CD14-positive monocyte (primary cell): ENCODE measurements at regions not wholly inside any gene's neighbourhood (a gene's known extent, or its start where the extent isn't known, plus 50 kb on each side); places are given as distances from the start of the nearest gene placed in this dataset.

Experiments used
- DNase-seq, 3 donors: peaks; one replicate each; pipeline ENCODE4 v3.0.0-alpha.2; 2011 to 2022
- H2AFZ ChIP-seq: 2 replicates; pipeline ENCODE4 v1.6.0; 2012; ENCODE audit warnings: mild to moderate bottlenecking, low read depth, low read length, inconsistent platforms; ENCODE audit not compliant: insufficient read depth, poor library complexity, severe bottlenecking
- H3K27ac ChIP-seq, 2 donors: 1 replicate in 1 of 2; 2 replicates in 1 of 2; pipeline ENCODE4 v1.5.1; 2012 to 2013; ENCODE audit warnings: low read length in 2 of 2, control low read depth in 1 of 2, inconsistent platforms in 1 of 2, low read depth in 1 of 2, mild to moderate bottlenecking in 1 of 2
- H3K27me3 ChIP-seq, 2 donors: one replicate each; pipeline versions ENCODE4 v1.6.0 to v1.6.1; 2011 to 2013; ENCODE audit warnings: low read length in 2 of 2; ENCODE audit not compliant: control insufficient read depth in 2 of 2, insufficient read depth in 2 of 2
- H3K36me3 ChIP-seq, 2 donors: replicated peaks in 1 of 2; 1 replicate in 1 of 2; 2 replicates in 1 of 2; pipeline versions ENCODE4 v1.5.1 to v1.6.1; 2012 to 2013; ENCODE audit warnings: low read length in 2 of 2, control low read depth in 1 of 2, inconsistent platforms in 1 of 2, mild to moderate bottlenecking in 1 of 2; ENCODE audit not compliant: insufficient read depth in 2 of 2, control insufficient read depth in 1 of 2
- H3K4me1 ChIP-seq, 2 donors: 1 replicate in 1 of 2; 2 replicates in 1 of 2; pipeline versions ENCODE4 v1.5.1 to v1.6.1; 2012 to 2013; ENCODE audit warnings: low read length in 2 of 2, control low read depth in 1 of 2, inconsistent platforms in 1 of 2, mild to moderate bottlenecking in 1 of 2, moderate library complexity in 1 of 2; ENCODE audit not compliant: insufficient read depth in 2 of 2, control insufficient read depth in 1 of 2
- H3K4me2 ChIP-seq: replicated peaks from 2 replicates; pipeline ENCODE3; 2012; ENCODE audit warnings: low read length, moderate library complexity, mild to moderate bottlenecking; ENCODE audit not compliant: poor library complexity, severe bottlenecking; ENCODE audit errors: extremely low read depth
- H3K4me3 ChIP-seq, 3 experiments: fragments of 200-600 bp in 1 of 3; sonication (generic) in 1 of 3; replicated peaks in 1 of 3; 1 replicate in 2 of 3; 2 replicates in 1 of 3; pipeline ENCODE4 v1.5.1; 2011 to 2013; ENCODE audit warnings: low read length in 3 of 3, mild to moderate bottlenecking in 3 of 3, control low read depth in 2 of 3, low read depth in 2 of 3, inconsistent platforms in 1 of 3, moderate library complexity in 1 of 3
- H3K79me2 ChIP-seq: 2 replicates; pipeline ENCODE4 v1.6.0; 2012; ENCODE audit warnings: mild to moderate bottlenecking, control low read depth, inconsistent platforms, low read length, moderate library complexity; ENCODE audit not compliant: insufficient read depth
- H3K9ac ChIP-seq: 2 replicates; pipeline ENCODE4 v1.6.0; 2017; ENCODE audit warnings: low read length, mild to moderate bottlenecking; ENCODE audit not compliant: insufficient read depth, poor library complexity, severe bottlenecking
- H3K9me3 ChIP-seq, 2 donors: replicated peaks in 1 of 2; 1 replicate in 1 of 2; 2 replicates in 1 of 2; pipeline versions ENCODE4 v1.5.1 to v1.6.1; 2012 to 2013; ENCODE audit warnings: low read length in 2 of 2, control low read depth in 1 of 2; ENCODE audit not compliant: control insufficient read depth in 1 of 2, insufficient read depth in 1 of 2
- H4K20me1 ChIP-seq: 2 replicates; pipeline ENCODE4 v1.6.0; 2012; ENCODE audit warnings: mild to moderate bottlenecking, low read length, control low read depth, moderate library complexity; ENCODE audit not compliant: insufficient read depth
- H3K27ac Mint-ChIP-seq, 7 donors: one replicate each; pipeline ENCODE4 v1.8.0; 2020; ENCODE audit warnings: mild to moderate bottlenecking in 7 of 7, mixed read lengths in 7 of 7, moderate library complexity in 6 of 7, inconsistent platforms in 2 of 7
- H3K27me3 Mint-ChIP-seq, 3 donors: one replicate each; pipeline ENCODE4 v1.8.0; 2021 to 2022; ENCODE audit warnings: low read depth in 3 of 3, mild to moderate bottlenecking in 3 of 3, mixed read lengths in 3 of 3, moderate library complexity in 3 of 3, inconsistent platforms in 1 of 3
- H3K36me3 Mint-ChIP-seq, 2 donors: one replicate each; pipeline ENCODE4 v1.8.0; 2020; ENCODE audit warnings: mixed read lengths in 2 of 2, inconsistent platforms in 1 of 2, mild to moderate bottlenecking in 1 of 2
- H3K4me1 Mint-ChIP-seq: one replicate; pipeline ENCODE4 v1.8.0; 2020; ENCODE audit warnings: mild to moderate bottlenecking, mixed read lengths
- H3K4me3 Mint-ChIP-seq, 2 donors: one replicate each; pipeline ENCODE4 v1.8.0; 2020; ENCODE audit warnings: mild to moderate bottlenecking in 2 of 2, mixed read lengths in 2 of 2, moderate library complexity in 1 of 2
- H3K9me3 Mint-ChIP-seq, 7 donors: one replicate each; pipeline ENCODE4 v1.8.0; 2020 to 2022; ENCODE audit warnings: mixed read lengths in 7 of 7, mild to moderate bottlenecking in 6 of 7, moderate library complexity in 6 of 7, inconsistent platforms in 2 of 7
- CTCF ChIP-seq: fragments of 200-600 bp; IDR thresholded peaks from one replicate; pipeline ENCODE4 v1.8.0; 2022; ENCODE audit warnings: antibody characterized with exemption, mild to moderate bottlenecking
- WGBS: methylation state at CpG from one replicate; pipeline ENCODE4 v1.1.5; 2013; ENCODE audit warnings: missing lambda C conversion rate; ENCODE audit not compliant: insufficient coverage; 5-methylcytosine and 5-hydroxymethylcytosine counted together
- intact Hi-C, 2 donors: fragments of 100-400 bp; cut with micrococcal nuclease; formaldehyde crosslinking; loops; one replicate each; pipeline versions ENCODE4 v1.15.0 to v1.15.1; 2023

DNA sequence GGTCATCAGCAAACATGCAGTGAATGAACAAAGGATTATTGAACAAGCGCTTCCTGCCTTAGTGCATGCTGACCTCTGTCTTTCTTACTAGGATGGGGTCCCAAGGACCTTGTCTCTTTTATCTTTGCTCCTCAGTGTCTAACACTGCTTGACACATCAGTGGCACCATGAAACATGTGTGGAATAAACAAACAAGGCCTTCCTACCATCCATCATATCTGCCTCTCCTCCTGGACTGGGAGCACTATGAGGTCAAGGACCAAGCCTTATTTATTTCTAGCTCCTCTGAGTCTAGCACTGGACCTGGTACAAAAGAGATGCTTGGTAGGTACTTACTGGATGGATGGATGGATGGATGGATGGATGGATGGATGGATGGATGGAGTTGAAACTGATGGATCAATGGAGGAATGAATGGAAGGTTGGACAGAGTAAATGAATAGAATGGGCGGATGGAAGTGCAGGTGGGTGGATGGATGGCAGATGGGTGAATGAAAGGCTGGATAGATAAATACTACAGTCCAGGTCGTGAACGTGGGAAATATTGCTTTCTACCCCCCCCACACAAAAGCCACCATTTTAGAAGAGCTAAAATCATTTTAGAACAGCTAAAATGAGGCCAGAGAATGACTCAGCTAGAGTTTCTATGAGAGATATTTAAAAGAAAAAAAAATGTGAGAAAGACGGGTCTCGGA lies 104.1 kb upstream of the PTPN1 start:
- no peak overlapping the region for H3K9ac ChIP-seq
- Mint-ChIP-seq H3K4me1 (peaks cover 30% of the 10 kb centered on the region), H3K4me3 (no peak overlapping the region), H3K27me3 (peaks cover 0 to 3% (median 0%) of the 10 kb centered on the region in 3 donors), H3K27ac (no peak overlapping the region), H3K36me3 (no peaks in the 10 kb centered on the region), H3K9me3 (peaks cover 0 to 3% (median 0%) of the 10 kb centered on the region in 7 donors)
- H3K79me2 ChIP-seq = no peaks in the 10 kb centered on the region
- intact Hi-C loops = loop anchor here in 1 of 2 donors (10.0 kb wide), 1 partner anchor 49 kb away; no protein-coding TSS in a partner anchor
- H3K27me3 ChIP-seq = no peaks in the 10 kb centered on the region
- H3K4me2 ChIP-seq = no peak overlapping the region
- H3K27ac ChIP-seq = no peak overlapping the region
- H4K20me1 ChIP-seq = no peaks in the 10 kb centered on the region
- no peak for TF ChIP-seq CTCF
- no peak overlapping the region for H2AFZ ChIP-seq
- no peak overlapping the region for H3K4me3 ChIP-seq
- H3K9me3 ChIP-seq = no peaks in the 10 kb centered on the region
- H3K4me1 ChIP-seq = peaks cover 24 to 26% of the 10 kb centered on the region in 2 donors
- no peak for DNase-seq
- no peaks in the 10 kb centered on the region for H3K36me3 ChIP-seq
- 86% methylated on average over 3 of the region's 6 CpGs for WGBS

DNA sequence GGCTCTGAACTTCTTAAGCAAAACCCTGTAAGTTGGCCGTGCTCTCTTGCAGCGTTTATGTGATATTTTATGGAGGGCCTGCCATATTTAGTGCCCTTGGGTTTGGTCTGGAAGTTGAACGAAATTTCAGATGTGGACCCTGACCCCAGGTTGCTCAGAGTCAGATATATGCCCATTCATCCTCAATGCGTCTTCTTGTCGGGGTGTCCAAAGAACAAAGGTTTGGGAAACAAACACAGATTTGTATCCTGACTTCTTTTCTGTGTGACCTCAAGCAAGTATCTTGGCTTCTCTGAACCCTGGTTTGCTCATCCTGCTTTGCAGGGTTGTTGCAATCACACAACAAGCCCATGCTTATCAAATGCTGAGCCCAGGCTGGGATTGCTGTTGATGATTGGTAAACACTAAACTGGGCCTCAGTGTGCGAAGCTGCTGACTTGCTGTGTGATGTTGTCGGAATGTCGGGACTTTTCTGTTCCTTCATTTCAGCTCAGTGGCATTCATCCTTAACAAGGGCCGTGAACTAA lies 103.5 kb upstream of the PTPN1 start:
- H3K36me3 ChIP-seq = no peaks in the 10 kb centered on the region
- 100% methylated on average over 7 of the region's 9 CpGs for WGBS
- Mint-ChIP-seq H3K4me3 (no peak overlapping the region), H3K27me3 (peaks cover 0 to 3% (median 0%) of the 10 kb centered on the region in 3 donors), H3K9me3 (peaks cover 0 to 3% (median 0%) of the 10 kb centered on the region in 7 donors), H3K36me3 (no peaks in the 10 kb centered on the region), H3K27ac (peak overlapping the region in 1 of 7 donors; percentile 47), H3K4me1 (peaks cover 34% of the 10 kb centered on the region)
- no peak overlapping the region for H3K9ac ChIP-seq
- DNase-seq = no peak
- H3K9me3 ChIP-seq = no peaks in the 10 kb centered on the region
- no peak overlapping the region for H2AFZ ChIP-seq
- H3K4me2 ChIP-seq = no peak overlapping the region
- intact Hi-C loops = loop anchor here in 1 of 2 donors (10.0 kb wide), 1 partner anchor 48 kb away; no protein-coding TSS in a partner anchor
- no peak overlapping the region for H3K4me3 ChIP-seq
- no peaks in the 10 kb centered on the region for H3K27me3 ChIP-seq
- no peak for TF ChIP-seq CTCF
- H3K27ac ChIP-seq = no peak overlapping the region
- H3K4me1 ChIP-seq = peaks cover 24 to 26% of the 10 kb centered on the region in 2 donors
- no peaks in the 10 kb centered on the region for H4K20me1 ChIP-seq
- no peaks in the 10 kb centered on the region for H3K79me2 ChIP-seq
